ENCODE measurements at regions not wholly inside any gene's neighbourhood (a gene's known extent, or its start where the extent isn't known, plus 50 kb on each side); places are given as distances from the start of the nearest gene placed in this dataset.
"Not testable (repeated sequence)": the region's sequence is repeated elsewhere in the genome, so short reads cannot be mapped to it uniquely, and the experiment has no call there.

DNA sequence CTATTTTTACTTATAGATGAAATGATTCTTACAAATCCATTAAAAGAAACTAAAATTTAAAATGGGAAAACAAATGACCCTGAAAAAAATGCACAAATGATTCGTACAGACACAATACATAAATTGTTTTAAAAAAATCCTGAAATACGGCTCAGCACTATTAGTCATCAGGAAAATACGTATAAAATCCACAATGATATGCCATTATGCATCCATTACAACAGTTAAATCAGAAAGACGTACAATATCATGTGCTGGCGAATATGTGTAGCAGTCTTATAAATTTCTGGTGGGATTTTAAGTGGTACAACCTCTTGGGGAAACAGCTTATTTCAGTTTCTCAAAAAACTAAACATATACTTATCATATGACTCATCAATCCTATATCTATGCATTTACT is 600.1 kb upstream of the STEAP1 start:
- Mint-ChIP-seq H3K27me3 (no peaks in the 10 kb centered on the region), H3K27ac (no peak overlapping the region), H3K9me3 (ENCODE audit: low read depth) (no peaks in the 10 kb centered on the region), H3K36me3 (no peaks in the 10 kb centered on the region), H3K4me3 (no peak overlapping the region), H3K4me1 (no peaks in the 10 kb centered on the region)
- no peak for DNase-seq
- no peak for ATAC-seq
- CTCF ChIA-PET, result no interaction called here

DNA sequence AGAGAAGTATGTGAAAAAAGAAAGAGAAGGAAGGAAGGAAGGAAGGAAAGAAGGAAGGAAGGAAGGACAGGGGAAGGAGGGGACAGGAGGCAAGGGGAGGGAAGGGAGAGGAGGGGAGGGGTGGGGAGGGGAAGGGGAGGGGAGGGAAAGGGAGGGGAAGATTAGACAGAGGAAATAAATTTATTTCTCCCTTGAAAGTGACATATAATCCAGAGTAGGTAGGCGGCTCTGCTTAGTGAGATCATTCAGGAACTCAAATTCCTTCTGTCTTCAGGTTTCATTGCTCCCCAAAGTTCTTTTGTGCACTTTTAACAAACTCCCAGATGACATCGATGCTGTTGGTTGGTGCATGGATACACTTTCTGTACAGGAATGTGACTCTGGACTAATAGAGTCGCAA is 594.7 kb upstream of the STEAP1 start:
- Mint-ChIP-seq H3K36me3 (no peaks in the 10 kb centered on the region), H3K27ac (no peak overlapping the region), H3K9me3 (ENCODE audit: low read depth) (no peaks in the 10 kb centered on the region), H3K4me3 (no peak overlapping the region), H3K27me3 (no peaks in the 10 kb centered on the region), H3K4me1 (no peaks in the 10 kb centered on the region)
- CTCF ChIA-PET, result no interaction called here
- no peak for DNase-seq
- ATAC-seq, result no peak

DNA sequence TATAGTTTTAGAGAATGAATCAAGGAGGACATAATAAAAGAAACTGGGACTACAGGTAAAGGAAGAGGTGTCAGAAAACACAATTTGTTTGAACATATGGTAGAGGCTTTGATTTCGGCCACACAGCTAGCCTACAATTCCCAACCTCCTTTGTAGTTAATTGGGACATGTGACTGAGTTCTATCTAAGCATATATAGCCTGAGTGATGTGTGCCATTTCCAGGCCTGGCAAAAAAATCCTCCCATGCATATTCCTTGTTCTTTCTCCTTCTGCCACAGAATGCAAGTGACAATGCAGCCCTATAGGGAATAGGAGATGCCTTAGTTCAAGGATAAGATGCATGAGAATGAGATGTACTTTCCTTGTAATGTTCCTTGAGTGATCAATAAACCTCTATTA is 590.7 kb upstream of the STEAP1 start:
- no peaks in the 10 kb centered on the region for H3K4me1 Mint-ChIP-seq
- H3K4me3 Mint-ChIP-seq, result no peak overlapping the region
- ATAC-seq, result no peak
- CTCF ChIA-PET, result no interaction called here
- DNase-seq, result no peak
- no peak overlapping the region for H3K27ac Mint-ChIP-seq
- no peaks in the 10 kb centered on the region for H3K36me3 Mint-ChIP-seq
- peaks cover 11% of the 10 kb centered on the region for H3K9me3 Mint-ChIP-seq (ENCODE audit: low read depth)
- no peaks in the 10 kb centered on the region for H3K27me3 Mint-ChIP-seq

DNA sequence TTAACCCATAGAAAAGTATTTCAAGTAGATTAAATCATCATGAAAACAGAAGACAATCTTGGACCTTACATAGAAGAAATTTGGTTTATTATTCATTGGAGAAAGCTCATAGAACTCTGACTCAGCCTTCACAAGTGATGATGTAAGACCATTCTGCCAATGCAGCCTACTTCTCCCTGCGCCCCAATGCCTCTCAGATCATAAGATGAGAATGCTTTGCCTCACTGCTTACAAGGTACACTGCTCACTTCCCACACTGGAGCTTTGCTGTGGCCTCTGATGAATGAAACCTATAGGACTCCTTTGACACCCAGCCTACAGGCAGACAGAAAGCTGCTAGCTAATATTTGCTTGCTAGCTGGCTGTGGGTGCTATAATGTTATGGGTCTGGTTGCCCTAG is 569.4 kb upstream of the STEAP1 start:
- no peak overlapping the region for H3K4me3 Mint-ChIP-seq
- H3K9me3 Mint-ChIP-seq (ENCODE audit: low read depth), result peaks cover 5% of the 10 kb centered on the region
- CTCF ChIA-PET, result no interaction called here
- no peak overlapping the region for H3K27ac Mint-ChIP-seq
- H3K36me3 Mint-ChIP-seq, result no peaks in the 10 kb centered on the region
- ATAC-seq (no peak), DNase-seq (no peak)
- H3K27me3 Mint-ChIP-seq, result no peaks in the 10 kb centered on the region
- H3K4me1 Mint-ChIP-seq, result no peaks in the 10 kb centered on the region

DNA sequence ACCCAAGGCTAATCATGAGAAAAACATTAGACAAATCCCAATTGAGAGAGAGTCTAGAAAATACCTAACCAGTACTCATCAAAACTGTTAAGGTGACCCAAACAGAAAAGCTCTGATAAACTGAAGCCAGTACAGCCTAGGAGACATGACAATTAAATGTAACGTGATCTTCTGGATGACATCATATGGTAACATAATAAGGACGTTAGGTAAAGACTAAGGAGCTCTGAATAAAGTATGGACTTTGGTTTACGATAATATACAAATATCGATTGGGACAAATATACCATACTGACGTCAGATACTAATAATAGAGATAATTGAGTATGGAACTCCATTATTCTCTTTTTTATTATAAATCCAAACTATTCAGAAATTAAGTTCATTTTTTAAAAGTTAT is 561.1 kb upstream of the STEAP1 start:
- H3K27ac Mint-ChIP-seq, result no peak overlapping the region

DNA sequence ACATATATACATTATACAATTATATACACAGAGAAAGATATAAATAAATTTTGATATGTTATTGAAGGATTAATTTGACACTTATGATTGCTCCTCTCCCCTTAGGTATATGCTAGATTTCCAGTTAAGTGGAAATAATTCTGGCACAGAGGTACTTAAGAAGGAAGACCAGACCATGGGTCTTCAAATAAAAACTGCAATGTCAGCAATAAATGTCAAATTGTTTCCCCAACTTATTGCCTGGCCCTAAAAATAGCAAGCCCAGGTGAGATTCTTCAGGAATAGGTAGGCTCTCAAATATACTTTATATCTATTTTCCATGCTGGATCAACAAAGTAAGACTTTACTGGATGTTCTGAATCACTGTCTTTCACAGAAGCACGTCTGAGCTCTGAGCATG is 551.3 kb upstream of the STEAP1 start:
- H3K36me3 Mint-ChIP-seq, result no peaks in the 10 kb centered on the region
- H3K9me3 Mint-ChIP-seq (ENCODE audit: low read depth), result peaks cover 7% of the 10 kb centered on the region
- H3K27ac Mint-ChIP-seq, result no peak overlapping the region
- no peak overlapping the region for H3K4me3 Mint-ChIP-seq
- no peaks in the 10 kb centered on the region for H3K27me3 Mint-ChIP-seq
- DNase-seq (no peak), ATAC-seq (no peak)
- CTCF ChIA-PET, result no interaction called here
- H3K4me1 Mint-ChIP-seq, result peaks cover 8% of the 10 kb centered on the region

More for the DNA sequence above, 561.1 kb upstream of the STEAP1 start:
- no peaks in the 10 kb centered on the region for H3K27me3 Mint-ChIP-seq
- H3K4me1 Mint-ChIP-seq, result no peaks in the 10 kb centered on the region
- no peak overlapping the region for H3K4me3 Mint-ChIP-seq
- H3K9me3 Mint-ChIP-seq (ENCODE audit: low read depth), result no peaks in the 10 kb centered on the region
- DNase-seq (no peak), ATAC-seq (no peak)
- CTCF ChIA-PET, result no interaction called here
- no peaks in the 10 kb centered on the region for H3K36me3 Mint-ChIP-seq

DNA sequence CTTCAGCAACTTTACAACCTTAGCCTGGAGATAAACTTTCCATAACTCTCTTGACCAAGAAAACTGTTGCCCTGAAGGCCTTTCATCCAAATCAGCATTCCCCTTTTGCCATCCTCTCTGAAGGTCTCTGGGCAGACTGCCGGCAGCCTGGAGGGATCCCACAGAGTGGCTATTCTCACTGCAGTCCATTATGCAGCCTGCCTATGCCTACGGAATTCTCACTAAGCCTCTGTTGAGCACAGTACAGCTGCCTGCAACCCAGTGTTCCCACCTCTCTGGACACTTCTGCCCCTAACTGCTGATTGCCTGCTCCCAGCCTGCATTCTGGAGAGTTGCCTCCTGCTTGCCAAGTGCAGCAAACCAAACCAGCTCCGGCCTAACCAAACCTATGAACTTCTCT is 548.9 kb upstream of the STEAP1 start:
- H3K27me3 Mint-ChIP-seq, result no peaks in the 10 kb centered on the region
- H3K4me1 Mint-ChIP-seq, result peaks cover 10% of the 10 kb centered on the region
- CTCF ChIA-PET, result no interaction called here
- ATAC-seq, result no peak
- peaks cover 5% of the 10 kb centered on the region for H3K9me3 Mint-ChIP-seq (ENCODE audit: low read depth)
- DNase-seq, result no peak
- H3K36me3 Mint-ChIP-seq, result no peaks in the 10 kb centered on the region
- H3K27ac Mint-ChIP-seq, result no peak overlapping the region
- H3K4me3 Mint-ChIP-seq, result no peak overlapping the region

DNA sequence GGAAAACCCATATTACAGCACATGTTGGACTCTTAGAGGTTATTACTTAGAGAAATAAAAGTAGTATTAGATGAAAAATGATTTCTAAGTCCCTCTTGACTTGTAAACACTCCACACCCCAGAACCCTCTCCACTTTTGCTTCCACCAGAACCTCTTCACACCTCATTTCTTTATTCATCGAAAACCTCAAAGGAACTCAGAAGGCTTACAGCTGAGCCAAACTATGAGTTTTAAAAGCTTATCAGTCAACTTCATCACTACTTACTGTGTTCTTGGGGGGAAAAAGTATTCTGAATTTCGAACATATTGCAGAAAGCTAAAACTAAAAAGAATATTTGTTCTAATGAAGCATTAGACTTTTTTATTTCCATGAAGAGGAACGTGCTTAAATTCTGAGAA is 547.8 kb upstream of the STEAP1 start:
- H3K4me3 Mint-ChIP-seq, result no peak overlapping the region
- no peaks in the 10 kb centered on the region for H3K36me3 Mint-ChIP-seq
- H3K4me1 Mint-ChIP-seq, result peaks cover 10% of the 10 kb centered on the region
- peak overlapping the region; percentile 34 for H3K27ac Mint-ChIP-seq
- CTCF ChIA-PET, result interaction anchor here (1.9 kb wide), 1 partner anchor 16 kb away, joined by 5 read pairs; no protein-coding TSS in a partner anchor
- ATAC-seq (no peak), DNase-seq (no peak)
- no peaks in the 10 kb centered on the region for H3K9me3 Mint-ChIP-seq (ENCODE audit: low read depth)
- no peaks in the 10 kb centered on the region for H3K27me3 Mint-ChIP-seq

DNA sequence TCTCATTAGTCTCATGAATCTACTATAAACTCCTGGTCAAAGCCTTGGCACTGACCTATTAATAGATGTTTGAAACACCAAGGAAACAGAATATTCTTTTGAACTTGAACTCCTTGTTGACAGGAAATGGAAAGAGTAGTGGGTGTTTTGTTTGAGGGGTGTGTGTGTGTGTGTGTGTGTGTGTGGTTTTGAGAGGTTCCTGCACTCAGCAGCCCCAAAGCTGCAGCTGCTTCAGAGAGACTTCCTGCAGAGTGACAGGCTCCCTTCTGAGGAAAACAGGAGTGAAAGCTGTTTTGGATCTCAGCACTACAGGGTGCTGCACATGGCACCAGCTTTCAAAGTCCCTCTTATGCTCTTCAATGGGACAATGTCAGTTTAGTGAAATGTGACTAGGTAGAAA is 546.5 kb upstream of the STEAP1 start:
- Mint-ChIP-seq H3K4me3 (no peak overlapping the region), H3K27ac (peak overlapping the region; percentile 58), H3K9me3 (ENCODE audit: low read depth) (no peaks in the 10 kb centered on the region), H3K4me1 (peaks cover 10% of the 10 kb centered on the region), H3K36me3 (no peaks in the 10 kb centered on the region), H3K27me3 (no peaks in the 10 kb centered on the region)
- ATAC-seq (peak; percentile 36), DNase-seq (no peak)
- CTCF ChIA-PET, result interaction anchor here (1.9 kb wide), 1 partner anchor 15 kb away, joined by 5 read pairs; no protein-coding TSS in a partner anchor

DNA sequence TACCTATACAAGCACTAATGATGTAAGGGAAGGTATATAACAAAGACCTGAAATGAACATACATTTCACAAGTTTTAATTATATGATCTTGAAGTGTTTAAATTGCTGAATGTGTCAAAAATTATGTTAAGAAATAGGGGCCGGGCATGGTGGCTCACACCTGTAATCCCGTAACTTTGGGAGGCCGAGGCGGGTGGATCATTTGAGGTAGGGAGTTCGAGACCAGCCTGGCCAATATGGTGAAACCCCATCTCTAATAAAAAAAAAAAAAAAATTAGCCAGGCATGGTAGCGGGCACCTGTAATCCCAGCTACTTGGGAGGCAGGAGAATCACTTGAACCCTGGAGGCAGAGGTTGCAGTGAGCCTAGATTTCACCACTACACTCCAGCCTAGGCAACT is 537.4 kb upstream of the STEAP1 start:
- H3K9me3 Mint-ChIP-seq (ENCODE audit: low read depth); H3K4me3 Mint-ChIP-seq; DNase-seq; H3K27me3 Mint-ChIP-seq; H3K4me1 Mint-ChIP-seq; H3K27ac Mint-ChIP-seq; CTCF ChIA-PET; ATAC-seq; H3K36me3 Mint-ChIP-seq: not testable (repeated sequence)

DNA sequence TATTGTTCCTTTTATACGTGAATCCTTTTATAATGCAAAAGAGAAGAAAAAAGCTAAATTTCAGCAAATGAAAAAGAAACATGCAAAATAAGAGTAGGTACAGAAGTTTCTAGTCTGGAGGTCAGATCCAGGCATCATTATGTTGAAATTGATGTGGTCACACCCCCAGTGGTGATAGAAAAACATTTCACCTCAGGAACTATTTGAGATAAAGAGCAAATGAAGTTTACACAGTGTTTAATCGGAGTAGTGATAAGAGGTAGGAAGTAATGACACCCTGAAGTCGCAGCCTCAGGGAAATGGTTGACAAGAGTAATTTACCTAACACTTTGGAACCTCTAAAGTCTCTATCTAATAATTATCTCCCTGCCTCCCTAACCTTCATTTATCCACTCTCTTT is 536.0 kb upstream of the STEAP1 start:
- CTCF ChIA-PET, result no interaction called here
- Mint-ChIP-seq H3K27me3 (no peaks in the 10 kb centered on the region), H3K36me3 (no peaks in the 10 kb centered on the region), H3K4me1 (no peaks in the 10 kb centered on the region), H3K9me3 (ENCODE audit: low read depth) (no peaks in the 10 kb centered on the region), H3K27ac (no peak overlapping the region), H3K4me3 (no peak overlapping the region)
- ATAC-seq (no peak), DNase-seq (no peak)

DNA sequence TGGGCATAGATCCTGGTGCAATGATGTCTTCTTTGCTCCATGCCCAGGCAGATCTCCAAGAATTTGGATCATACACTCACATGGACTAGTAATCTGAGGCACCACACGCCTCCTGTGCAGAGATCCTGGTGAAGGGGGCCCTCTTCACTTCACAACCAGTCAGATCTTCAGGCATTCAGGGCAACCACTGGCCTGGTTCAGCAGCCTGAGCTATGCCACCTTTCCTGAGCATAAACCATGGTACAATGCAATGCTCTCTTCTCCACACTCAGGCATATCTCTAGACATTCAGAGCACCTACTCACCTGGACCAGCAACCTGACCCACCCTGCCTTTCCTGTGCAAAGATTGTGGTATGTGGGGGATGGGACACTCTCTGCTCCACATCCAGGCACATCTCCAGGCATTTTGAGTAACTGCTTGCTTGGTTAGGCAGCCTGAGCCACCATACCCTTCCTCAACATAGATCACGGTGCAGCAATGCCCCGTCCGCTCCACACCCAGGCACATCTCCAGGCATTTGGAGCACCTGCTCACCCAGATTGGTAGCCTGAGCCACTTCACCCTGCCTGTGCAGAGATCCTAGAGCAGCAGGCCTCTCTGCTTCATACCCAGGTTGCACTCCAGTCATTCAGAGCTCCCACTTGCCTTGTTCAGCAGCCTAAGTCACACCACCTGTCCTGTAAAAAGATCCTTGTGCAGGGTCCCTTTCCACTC is 532.2 kb upstream of the STEAP1 start:
- Mint-ChIP-seq H3K4me1 (no peaks in the 10 kb centered on the region), H3K27me3 (no peaks in the 10 kb centered on the region), H3K4me3 (no peak overlapping the region), H3K9me3 (ENCODE audit: low read depth) (no peaks in the 10 kb centered on the region), H3K36me3 (no peaks in the 10 kb centered on the region), H3K27ac (no peak overlapping the region)
- no peak for DNase-seq
- CTCF ChIA-PET, result interaction anchor here (1.2 to 1.6 kb wide), 2 partner anchors 15 to 1379 kb away, joined by 3 to 5 read pairs; no protein-coding TSS in a partner anchor
- ATAC-seq, result no peak

DNA sequence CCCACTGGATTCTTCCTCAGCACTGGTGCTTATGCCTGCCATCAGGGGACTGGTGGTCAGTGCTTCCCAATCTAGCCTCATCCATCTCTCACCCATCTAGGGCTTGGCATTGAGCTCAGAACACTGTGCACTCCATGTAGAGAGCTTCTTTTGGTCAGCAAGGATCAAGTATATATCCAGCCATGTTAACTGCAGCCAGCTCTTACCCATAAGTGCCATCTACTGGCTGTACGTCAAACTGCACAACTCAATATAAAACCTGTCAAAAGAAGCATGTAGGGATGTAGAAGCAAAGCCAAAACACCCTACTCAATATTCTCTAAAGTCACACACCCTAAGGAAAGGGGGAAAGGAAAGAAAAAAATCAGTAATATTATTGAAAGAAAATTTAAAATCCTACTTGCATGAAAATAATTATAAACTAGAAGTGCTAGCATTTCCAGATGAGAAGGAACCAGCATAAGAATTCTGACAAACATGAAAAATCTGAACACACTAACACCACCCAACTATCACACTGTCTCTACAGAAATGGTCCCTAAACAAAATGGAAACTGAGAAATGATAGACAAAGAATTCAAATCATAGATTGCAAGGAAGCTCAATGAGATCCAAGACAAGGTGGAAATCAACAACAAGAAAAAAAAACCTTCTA is 531.1 kb upstream of the STEAP1 start:
- CTCF ChIA-PET, result interaction anchor here (0.8 to 1.6 kb wide), 4 partner anchors 13 to 1380 kb away, joined by 3 to 5 read pairs (median 3); no protein-coding TSS in a partner anchor
- no peak overlapping the region for H3K27ac Mint-ChIP-seq
- H3K9me3 Mint-ChIP-seq (ENCODE audit: low read depth), result no peaks in the 10 kb centered on the region
- H3K4me1 Mint-ChIP-seq, result no peaks in the 10 kb centered on the region
- no peaks in the 10 kb centered on the region for H3K27me3 Mint-ChIP-seq
- no peaks in the 10 kb centered on the region for H3K36me3 Mint-ChIP-seq
- ATAC-seq (peak; percentile 69), DNase-seq (no peak)
- H3K4me3 Mint-ChIP-seq, result no peak overlapping the region

DNA sequence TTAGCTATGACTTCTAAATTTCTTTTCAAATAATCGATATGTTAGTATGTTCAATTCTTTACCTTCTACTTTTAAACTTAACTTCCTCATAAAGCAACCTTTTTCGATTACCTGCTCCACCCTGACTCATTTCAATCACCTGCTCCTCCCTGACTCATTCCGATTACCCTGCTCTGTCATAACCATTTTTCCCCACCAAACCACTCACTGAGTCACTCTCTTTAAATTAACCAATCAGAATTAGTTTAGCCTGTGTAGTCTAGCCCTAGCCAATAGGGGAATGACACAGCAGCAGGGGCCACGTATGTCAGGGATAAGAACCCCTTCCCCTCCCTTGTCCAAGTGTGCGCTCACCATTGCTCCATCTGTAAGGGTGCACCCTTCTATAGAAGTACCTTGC is 530.1 kb upstream of the STEAP1 start:
- not testable (repeated sequence) for H3K27me3 Mint-ChIP-seq

More for the DNA sequence above, 530.1 kb upstream of the STEAP1 start:
- H3K4me3 Mint-ChIP-seq; H3K4me1 Mint-ChIP-seq; H3K27ac Mint-ChIP-seq; H3K9me3 Mint-ChIP-seq (ENCODE audit: low read depth); DNase-seq; CTCF ChIA-PET; ATAC-seq; H3K36me3 Mint-ChIP-seq: not testable (repeated sequence)
